ENCODE measurements at regions not wholly inside any gene's neighbourhood (a gene's known extent, or its start where the extent isn't known, plus 50 kb on each side); places are given as distances from the start of the nearest gene placed in this dataset.

GRCh38 chr4:14752341-14753046, 249.8 kb upstream of the CPEB2 start:
- no peak for DNase-seq

GRCh38 chr4:14767142-14767541, 235.1 kb upstream of the CPEB2 start:
- DNase-seq: no peak

GRCh38 chr4:14768449-14768848, 233.8 kb upstream of the CPEB2 start:
- DNase-seq: no peak

- no peak for DNase-seq
Observed at GRCh38 chr4:14769993-14770392, 232.3 kb upstream of the CPEB2 start.

GRCh38 chr4:14771094-14771493, 231.2 kb upstream of the CPEB2 start:
- DNase-seq: no peak

- DNase-seq: no peak
Observed at GRCh38 chr4:14771504-14772175, 230.6 kb upstream of the CPEB2 start.

GRCh38 chr4:14772388-14772787, 229.9 kb upstream of the CPEB2 start:
- no peak for DNase-seq

- no peak for DNase-seq
Observed at GRCh38 chr4:14783011-14783877, 219.0 kb upstream of the CPEB2 start.

GRCh38 chr4:14787221-14787620, 215.1 kb upstream of the CPEB2 start:
- DNase-seq: no peak

- no peak for DNase-seq
Observed at GRCh38 chr4:14787894-14788293, 214.4 kb upstream of the CPEB2 start.

GRCh38 chr4:14790494-14790893, 211.8 kb upstream of the CPEB2 start:
- DNase-seq: no peak

GRCh38 chr4:14792702-14793227, 209.5 kb upstream of the CPEB2 start:
- no peak for DNase-seq

- no peak for DNase-seq
Observed at GRCh38 chr4:14800977-14801376, 201.3 kb upstream of the CPEB2 start.

GRCh38 chr4:14802596-14802995, 199.7 kb upstream of the CPEB2 start:
- no peak for DNase-seq

GRCh38 chr4:14807856-14808255, 194.4 kb upstream of the CPEB2 start:
- DNase-seq: no peak

GRCh38 chr4:14809203-14809602, 193.1 kb upstream of the CPEB2 start:
- DNase-seq: no peak

GRCh38 chr4:14810121-14810520, 192.2 kb upstream of the CPEB2 start:
- no peak for DNase-seq

- DNase-seq: no peak
Observed at GRCh38 chr4:14810568-14810967, 191.7 kb upstream of the CPEB2 start.

GRCh38 chr4:14812101-14812500, 190.2 kb upstream of the CPEB2 start:
- no peak for DNase-seq

GRCh38 chr4:14816623-14817261, 185.5 kb upstream of the CPEB2 start:
- DNase-seq: no peak

- no peak for DNase-seq
Observed at GRCh38 chr4:14824189-14824588, 178.1 kb upstream of the CPEB2 start.

- DNase-seq: no peak
Observed at GRCh38 chr4:14827111-14827510, 175.2 kb upstream of the CPEB2 start.

GRCh38 chr4:14829795-14830194, 172.5 kb upstream of the CPEB2 start:
- no peak for DNase-seq

All from CD4-positive, alpha-beta T cell treated with Interleukin-6 for 4 hours (primary cell).